B cell (primary cell): ENCODE measurements at regions not wholly inside any gene's neighbourhood (a gene's known extent, or its start where the extent isn't known, plus 50 kb on each side); places are given as distances from the start of the nearest gene placed in this dataset.

Experiments used
- EZH2 ChIP-seq: IDR thresholded peaks from 2 replicates; pipeline ENCODE4 v1.6.1; 2012; ENCODE audit warnings: borderline replicate concordance, low read depth, mild to moderate bottlenecking, moderate library complexity, low read length; ENCODE audit not compliant: insufficient read depth, poor library complexity, severe bottlenecking
- TF ChIP-seq, protein P1 (sequence below): fragments of 200-600 bp; IDR thresholded peaks from one replicate; pipeline ENCODE4 v1.8.0; 2022; ENCODE audit warnings: antibody characterized with exemption, mild to moderate bottlenecking

DNA sequence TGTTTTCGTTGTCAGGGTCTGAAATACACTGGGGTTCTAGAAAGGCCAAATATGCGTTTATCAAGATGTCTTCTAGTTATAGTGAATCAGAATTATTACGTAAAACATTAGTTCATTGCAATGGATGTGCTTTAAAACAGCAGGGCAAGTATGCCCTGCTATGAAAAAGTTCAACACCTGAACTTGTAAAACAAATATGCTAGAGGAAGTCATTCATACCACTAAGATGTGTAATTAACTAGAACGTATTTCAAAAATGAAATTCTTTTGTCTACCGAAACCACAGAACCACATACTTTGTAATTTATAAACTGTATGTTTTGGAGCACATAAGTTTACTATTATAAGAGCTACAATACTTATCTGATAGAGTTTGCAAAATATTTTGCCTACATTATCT, 266.2 kb downstream of the KCTD12 start:
- TF ChIP-seq, protein P1, sequence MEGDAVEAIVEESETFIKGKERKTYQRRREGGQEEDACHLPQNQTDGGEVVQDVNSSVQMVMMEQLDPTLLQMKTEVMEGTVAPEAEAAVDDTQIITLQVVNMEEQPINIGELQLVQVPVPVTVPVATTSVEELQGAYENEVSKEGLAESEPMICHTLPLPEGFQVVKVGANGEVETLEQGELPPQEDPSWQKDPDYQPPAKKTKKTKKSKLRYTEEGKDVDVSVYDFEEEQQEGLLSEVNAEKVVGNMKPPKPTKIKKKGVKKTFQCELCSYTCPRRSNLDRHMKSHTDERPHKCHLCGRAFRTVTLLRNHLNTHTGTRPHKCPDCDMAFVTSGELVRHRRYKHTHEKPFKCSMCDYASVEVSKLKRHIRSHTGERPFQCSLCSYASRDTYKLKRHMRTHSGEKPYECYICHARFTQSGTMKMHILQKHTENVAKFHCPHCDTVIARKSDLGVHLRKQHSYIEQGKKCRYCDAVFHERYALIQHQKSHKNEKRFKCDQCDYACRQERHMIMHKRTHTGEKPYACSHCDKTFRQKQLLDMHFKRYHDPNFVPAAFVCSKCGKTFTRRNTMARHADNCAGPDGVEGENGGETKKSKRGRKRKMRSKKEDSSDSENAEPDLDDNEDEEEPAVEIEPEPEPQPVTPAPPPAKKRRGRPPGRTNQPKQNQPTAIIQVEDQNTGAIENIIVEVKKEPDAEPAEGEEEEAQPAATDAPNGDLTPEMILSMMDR, result no peak
- TF ChIP-seq EZH2, result no peak
